Coronary artery (tissue), 2 donors: ENCODE measurements at regions not wholly inside any gene's neighbourhood (a gene's known extent, or its start where the extent isn't known, plus 50 kb on each side); places are given as distances from the start of the nearest gene placed in this dataset.
"Not testable (repeated sequence)": the region's sequence is repeated elsewhere in the genome, so short reads cannot be mapped to it uniquely, and the experiment has no call there.

Source experiments
- DNase-seq: peaks from one replicate; pipeline ENCODE4 v3.0.0-alpha.2; 2017; ENCODE audit warnings: low spot score
- H3K27ac ChIP-seq, 2 donors: fragments of 200-600 bp; sonication (generic); one replicate each; pipeline ENCODE4 v1.5.1; 2016 to 2019
- H3K4me3 ChIP-seq: fragments of 200-600 bp; sonication (generic); 2 replicates; pipeline ENCODE4 v1.5.1; 2016; ENCODE audit warnings: mild to moderate bottlenecking, moderate library complexity
- TF ChIP-seq, protein P1 (sequence below): fragments of 200-600 bp; sonication (generic); IDR thresholded peaks from one replicate; pipeline ENCODE4 v1.5.1; 2019; ENCODE audit warnings: antibody characterized with exemption

DNA sequence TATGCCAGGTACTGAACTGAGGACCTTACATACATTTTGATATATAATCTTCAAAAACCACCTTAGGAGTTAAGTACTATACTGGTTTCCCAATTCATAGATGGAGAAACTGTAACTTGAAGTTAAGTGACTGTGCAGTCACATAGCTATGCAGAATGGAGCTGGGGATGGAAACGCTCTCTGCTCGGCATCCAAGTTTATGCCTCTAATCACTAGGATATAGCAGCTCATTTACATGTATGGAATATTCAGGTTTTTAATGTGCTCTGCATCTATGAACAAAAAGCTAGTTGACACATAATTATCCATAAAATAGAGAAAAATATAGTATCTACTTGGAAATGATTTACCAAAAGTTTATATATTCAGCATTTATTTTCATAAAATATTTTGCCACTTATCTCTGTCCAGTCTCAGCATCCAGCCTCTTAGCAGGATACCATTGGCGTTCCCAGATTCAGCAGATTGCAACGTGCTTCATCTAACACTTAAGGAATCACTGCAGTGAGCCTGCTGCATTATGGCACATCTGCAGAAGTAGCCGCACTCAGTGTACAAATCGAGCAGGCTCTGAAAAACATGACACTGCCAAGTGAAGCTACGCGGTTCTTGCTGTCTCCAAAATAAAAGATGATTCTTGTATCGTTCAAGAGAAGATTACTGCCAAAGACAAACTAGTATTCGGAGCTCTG, 70.4 kb downstream of the MRPL57 start:
- TF ChIP-seq, protein P1, sequence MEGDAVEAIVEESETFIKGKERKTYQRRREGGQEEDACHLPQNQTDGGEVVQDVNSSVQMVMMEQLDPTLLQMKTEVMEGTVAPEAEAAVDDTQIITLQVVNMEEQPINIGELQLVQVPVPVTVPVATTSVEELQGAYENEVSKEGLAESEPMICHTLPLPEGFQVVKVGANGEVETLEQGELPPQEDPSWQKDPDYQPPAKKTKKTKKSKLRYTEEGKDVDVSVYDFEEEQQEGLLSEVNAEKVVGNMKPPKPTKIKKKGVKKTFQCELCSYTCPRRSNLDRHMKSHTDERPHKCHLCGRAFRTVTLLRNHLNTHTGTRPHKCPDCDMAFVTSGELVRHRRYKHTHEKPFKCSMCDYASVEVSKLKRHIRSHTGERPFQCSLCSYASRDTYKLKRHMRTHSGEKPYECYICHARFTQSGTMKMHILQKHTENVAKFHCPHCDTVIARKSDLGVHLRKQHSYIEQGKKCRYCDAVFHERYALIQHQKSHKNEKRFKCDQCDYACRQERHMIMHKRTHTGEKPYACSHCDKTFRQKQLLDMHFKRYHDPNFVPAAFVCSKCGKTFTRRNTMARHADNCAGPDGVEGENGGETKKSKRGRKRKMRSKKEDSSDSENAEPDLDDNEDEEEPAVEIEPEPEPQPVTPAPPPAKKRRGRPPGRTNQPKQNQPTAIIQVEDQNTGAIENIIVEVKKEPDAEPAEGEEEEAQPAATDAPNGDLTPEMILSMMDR = no peak
- DNase-seq = no peak
- no peak overlapping the region for H3K27ac ChIP-seq

DNA sequence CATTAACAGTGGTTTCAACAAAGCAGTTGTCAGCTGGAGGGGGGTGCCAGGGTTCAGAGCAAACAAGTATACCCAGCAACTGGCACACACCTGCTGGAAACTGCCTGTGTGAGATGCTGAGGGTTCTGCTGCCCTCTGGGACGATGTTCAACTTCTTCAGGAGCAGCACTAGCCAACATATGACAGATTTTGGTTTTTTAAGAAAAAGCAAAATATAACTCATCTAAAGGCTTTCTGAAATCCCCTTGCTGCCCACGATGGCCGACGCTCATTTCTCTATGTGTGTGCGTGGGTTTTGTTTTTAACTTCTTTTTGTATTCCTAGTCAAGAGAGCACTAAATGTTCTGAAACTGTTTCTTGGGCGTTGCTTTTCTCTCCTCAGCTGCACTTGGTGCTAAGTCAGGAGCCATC, 79.9 kb downstream of the MRPL57 start:
- TF ChIP-seq, protein P1 = no peak
- DNase-seq = no peak
- Histone ChIP-seq H3K27ac (no peak overlapping the region), H3K4me3 (no peak overlapping the region)

More for the DNA sequence above, 70.4 kb downstream of the MRPL57 start:
- no peak overlapping the region for H3K4me3 ChIP-seq

DNA sequence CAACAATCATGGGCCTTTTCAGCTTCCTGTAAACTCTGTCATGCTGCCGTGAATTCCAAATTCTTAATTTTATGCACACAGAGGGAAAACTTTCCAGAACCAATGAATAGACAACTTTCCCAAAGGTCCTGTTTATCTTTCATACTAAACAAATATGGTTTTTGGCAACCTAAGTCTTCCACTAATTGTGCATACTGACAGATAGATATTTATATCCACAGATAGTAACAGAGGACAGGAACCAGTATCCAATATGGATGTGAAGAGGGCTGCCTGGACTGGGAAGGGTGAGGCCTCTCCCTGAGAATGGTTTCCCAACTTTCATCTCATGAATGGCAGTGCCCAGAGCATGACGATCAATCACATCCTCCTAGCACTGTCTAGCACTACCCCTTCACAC, 80.4 kb downstream of the MRPL57 start:
- no peak for DNase-seq
- H3K27ac ChIP-seq = no peak overlapping the region
- TF ChIP-seq, protein P1 = no peak

DNA sequence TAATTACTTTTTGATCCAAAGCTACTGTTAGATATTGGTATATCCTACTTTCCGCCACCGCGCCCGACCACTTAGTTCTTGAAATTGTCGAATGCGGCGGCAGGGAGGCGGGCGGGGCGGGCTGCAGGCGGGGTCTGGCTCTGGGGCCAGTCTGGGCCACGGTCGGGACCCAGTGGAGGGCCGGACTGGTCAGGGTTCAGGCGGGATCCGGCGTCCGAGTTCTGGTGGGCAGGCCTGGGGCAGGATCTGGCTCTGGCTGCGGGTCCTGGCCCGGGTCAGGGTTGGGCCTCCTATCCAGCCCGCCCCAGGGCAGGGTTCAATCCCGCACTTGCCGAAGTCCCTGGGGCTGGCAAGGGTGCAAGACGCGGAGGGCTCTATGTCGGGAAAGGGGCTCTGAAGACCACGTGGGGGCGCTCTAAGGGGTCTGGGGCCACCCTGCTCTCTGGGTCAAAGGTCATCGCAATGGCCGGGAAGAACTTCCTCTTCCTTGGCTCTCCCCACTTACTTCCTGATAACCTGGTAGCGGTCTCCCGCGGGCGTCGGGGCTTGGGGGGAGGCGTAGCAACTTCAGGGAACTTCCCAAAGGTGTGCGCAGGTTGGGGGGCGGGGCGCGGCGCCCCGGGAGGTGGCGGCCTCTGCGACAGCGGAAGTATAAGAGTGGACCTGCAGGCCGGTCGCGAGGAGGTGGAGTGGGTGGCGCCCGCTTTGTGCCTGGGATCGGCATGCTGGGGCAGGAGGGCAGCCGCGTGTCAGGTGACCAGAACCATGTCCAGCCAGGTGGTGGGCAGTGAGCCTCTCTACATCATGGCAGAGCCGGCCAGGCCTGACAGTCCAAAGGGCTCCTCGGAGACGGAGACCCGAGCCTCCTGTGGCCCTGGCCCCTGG, 83.4 kb downstream of the MRPL57 start:
- DNase-seq = no peak
- Histone ChIP-seq H3K27ac (no peak overlapping the region), H3K4me3 (no peak overlapping the region)
- TF ChIP-seq, protein P1 = no peak

More for the DNA sequence above, 80.4 kb downstream of the MRPL57 start:
- H3K4me3 ChIP-seq = no peak overlapping the region

DNA sequence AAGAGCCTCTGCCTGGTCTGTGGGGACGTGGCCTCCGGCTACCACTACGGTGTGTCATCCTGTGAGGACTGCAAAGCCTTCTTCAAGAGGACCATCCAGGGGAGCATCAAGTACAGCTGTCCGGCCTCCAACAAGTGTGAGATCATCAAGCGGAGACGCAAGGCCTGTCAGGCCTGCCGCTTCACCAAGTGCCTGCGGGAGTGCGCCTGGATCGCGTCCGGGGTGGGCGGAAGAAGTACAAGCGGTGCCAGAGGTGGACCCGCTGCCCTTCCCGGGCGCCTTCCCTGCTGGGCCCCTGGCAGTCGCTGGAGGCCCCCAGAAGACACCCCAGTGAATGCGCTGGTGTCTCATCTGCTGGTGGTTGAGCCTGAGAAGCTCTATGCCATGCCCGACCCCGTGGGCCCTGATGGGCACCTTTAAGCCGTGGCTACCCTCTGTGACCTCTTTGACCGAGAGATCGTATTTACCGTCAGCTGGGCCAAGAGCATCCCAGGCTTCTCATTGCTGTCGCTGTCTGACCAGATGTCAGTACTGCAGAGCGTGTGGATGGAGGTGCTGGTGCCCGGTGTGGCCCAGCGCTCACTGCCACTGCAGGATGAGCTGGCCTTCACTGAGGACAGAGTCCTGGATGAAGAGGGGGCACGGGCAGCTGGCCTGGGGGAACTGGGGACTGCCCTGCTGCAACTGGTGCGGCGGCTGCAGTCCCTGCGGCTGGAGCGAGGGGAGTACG, 84.3 kb downstream of the MRPL57 start:
- not testable (repeated sequence) for DNase-seq, H3K27ac ChIP-seq

DNA sequence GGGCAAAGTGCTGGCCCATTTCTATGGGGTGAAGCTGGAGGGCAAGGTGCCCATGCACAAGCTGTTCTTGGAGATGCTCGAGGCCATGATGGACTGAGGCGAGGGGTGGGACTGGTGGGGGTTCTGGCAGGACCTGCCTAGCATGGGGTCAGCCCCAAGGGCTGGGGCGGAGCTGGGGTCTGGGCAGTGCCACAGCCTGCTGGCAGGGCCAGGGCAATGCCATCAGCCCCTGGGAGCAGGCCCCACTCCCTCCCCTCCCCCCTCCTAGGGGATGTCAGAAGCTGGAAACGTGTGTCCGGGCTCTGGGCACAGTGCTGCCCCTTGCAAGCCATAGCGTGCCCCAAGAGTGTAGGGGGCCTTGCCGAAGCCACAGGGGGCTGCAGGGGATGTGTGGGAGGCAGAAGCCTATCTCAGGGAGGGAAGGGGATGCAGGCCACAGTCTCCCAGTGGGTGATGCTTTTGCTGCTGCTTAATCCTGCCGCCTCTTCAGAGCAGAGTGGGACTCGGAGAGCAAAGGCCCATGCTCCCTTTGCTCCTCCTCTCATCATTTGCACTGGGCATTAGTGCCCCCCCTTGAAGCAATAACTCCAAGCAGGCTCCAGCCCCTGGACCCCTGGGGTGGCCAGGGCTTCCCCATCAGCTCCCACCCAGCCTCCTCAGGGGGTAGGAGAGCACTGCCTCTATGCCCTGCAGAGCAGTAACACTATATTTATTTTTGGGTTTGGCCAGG, 85.2 kb downstream of the MRPL57 start:
- not testable (repeated sequence) for DNase-seq, H3K4me3 ChIP-seq, H3K27ac ChIP-seq

More for the DNA sequence above, 84.3 kb downstream of the MRPL57 start:
- H3K4me3 ChIP-seq = not testable (repeated sequence)

DNA sequence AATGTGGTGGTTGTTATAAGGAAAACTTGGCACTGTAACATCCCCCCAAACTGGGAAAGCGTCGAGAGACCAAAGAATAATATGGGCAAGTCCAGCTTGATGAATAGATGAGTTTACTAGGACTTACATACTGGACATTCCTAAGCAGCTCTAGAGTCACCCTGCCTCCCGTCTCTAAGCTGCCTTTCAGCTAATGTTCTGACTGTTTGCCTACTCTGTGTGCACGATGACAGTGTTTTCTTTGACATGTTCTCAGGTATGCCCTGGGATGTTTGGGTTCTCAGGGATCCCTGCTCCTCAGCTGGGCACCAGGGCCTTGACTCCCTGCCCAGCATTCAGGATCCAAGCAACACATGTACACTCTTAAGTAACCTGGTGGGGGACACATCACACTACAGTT, 87.5 kb downstream of the MRPL57 start:
- H3K27ac ChIP-seq, H3K4me3 ChIP-seq, DNase-seq: not testable (repeated sequence)

DNA sequence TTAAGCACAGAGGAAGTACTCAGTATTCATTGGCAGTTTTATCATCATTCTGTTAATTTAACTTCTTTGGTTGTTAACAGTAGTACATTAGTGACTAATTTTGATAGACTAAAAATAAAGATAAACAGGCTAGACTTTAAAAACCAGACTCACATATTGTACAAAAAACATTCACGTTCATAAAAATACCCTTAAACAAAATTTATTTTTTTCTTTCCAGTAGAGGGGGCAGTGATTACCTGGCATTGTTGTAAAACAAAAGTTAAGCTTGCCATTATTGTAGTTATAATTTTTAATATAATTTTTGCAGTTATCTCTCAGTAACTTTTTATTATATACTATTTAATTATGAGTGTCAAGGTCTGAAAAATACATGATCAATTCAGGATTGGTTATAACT, 92.0 kb downstream of the MRPL57 start:
- not testable (repeated sequence) for DNase-seq, H3K27ac ChIP-seq, H3K4me3 ChIP-seq

DNA sequence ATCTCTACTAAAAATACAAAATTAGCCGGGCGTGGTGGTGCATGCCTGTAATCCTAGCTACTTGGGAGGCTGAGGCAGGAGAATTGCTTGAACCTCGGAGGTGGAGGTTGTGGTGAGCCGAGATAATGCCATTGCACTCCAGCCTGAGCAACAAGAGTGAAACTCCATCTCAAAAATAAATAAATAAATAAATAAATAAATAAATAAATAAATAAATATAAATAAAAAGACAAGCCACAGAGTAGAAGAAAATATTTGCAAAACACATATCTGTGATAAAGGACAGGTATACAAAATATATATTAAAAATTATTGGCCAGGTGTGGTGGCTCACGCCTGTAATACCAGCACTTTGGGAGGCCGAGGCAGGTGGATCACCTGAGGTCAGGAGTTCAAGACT, 96.0 kb downstream of the MRPL57 start:
- not testable (repeated sequence) for DNase-seq, H3K4me3 ChIP-seq, H3K27ac ChIP-seq

DNA sequence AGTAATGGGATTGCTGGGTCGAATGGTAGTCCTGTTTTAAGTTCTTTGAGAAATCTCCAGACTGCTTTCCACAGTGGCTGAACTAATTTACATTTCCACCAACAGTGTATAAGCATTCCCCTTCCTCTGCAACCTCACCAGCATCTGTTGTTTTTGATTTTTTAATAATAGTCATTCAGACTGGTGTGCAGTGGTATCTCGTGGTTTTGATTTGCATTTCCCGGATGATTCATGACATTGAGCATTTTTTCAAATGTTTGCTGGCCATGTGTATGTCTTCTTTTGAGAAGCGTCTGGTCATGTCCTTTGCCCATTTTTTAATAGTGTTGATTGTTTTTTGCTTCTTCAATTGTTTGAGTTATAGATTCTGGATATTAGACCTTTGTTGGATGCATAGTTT, 98.0 kb downstream of the MRPL57 start:
- not testable (repeated sequence) for H3K27ac ChIP-seq, H3K4me3 ChIP-seq, DNase-seq
